ENCODE measurements at regions not wholly inside any gene's neighbourhood (a gene's known extent, or its start where the extent isn't known, plus 50 kb on each side); places are given as distances from the start of the nearest gene placed in this dataset.

DNA sequence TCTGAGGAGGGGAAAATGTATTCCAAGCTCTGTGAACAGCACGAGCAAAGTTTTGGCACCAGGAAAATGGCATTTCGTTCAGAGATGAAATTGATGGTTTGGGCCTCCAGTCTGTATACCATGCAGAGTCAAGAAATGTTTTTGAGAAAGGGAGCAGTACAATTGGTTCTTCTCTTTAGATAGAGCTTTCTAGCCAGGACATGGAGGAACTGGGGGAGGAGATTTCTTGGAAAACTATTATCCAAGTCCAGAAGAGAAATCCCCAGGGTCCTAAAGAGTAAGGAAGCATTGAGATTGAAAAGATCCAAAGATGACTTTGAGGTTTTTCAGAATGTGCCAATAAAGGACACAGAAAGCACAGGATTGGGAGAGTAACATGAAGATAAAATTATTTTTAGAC lies 432.4 kb downstream of the TNS1 start:
- no peak for TF ChIP-seq POLR2A (IDR thresholded peaks at IDR 0.05; ENCODE audit: low read depth, low read length)
- no peak for TF ChIP-seq PAX5 (IDR thresholded peaks at IDR 0.05; ENCODE audit: insufficient read depth, low read length, severe bottlenecking)
- TF ChIP-seq SPI1 (IDR thresholded peaks at IDR 0.05; ENCODE audit: low read depth, low read length) = no peak
- no peak for TF ChIP-seq POU2F2 (IDR thresholded peaks at IDR 0.05; ENCODE audit: low read depth, low read length)
- TF ChIP-seq TAF1 (IDR thresholded peaks at IDR 0.05; ENCODE audit: low read depth, low read length) = no peak
- TF ChIP-seq POLR2AphosphoS5 (IDR thresholded peaks at IDR 0.05; ENCODE audit: low read depth, low read length) = no peak
- DNase-seq (ENCODE audit: insufficient read length, low spot score) = no peak

GRCh38 chr2:217568289-217568971 lies 434.4 kb downstream of the TNS1 start:
- no peak for FAIRE-seq

More for the DNA sequence above, 432.4 kb downstream of the TNS1 start:
- FAIRE-seq = no peak

GRCh38 chr2:217563565-217563964 lies 439.2 kb downstream of the TNS1 start:
- TF ChIP-seq POU2F2 (IDR thresholded peaks at IDR 0.05; ENCODE audit: low read depth, low read length) (no peak), PAX5 (IDR thresholded peaks at IDR 0.05; ENCODE audit: insufficient read depth, low read length, severe bottlenecking) (no peak), SPI1 (IDR thresholded peaks at IDR 0.05; ENCODE audit: low read depth, low read length) (no peak), POLR2A (IDR thresholded peaks at IDR 0.05; ENCODE audit: low read depth, low read length) (no peak), TAF1 (IDR thresholded peaks at IDR 0.05; ENCODE audit: low read depth, low read length) (no peak), POLR2AphosphoS5 (IDR thresholded peaks at IDR 0.05; ENCODE audit: low read depth, low read length) (no peak)
- DNase-seq (ENCODE audit: insufficient read length, low spot score) = no peak
- no peak for FAIRE-seq

More at GRCh38 chr2:217568289-217568971, 434.4 kb downstream of the TNS1 start:
- no peak for DNase-seq (ENCODE audit: insufficient read length, low spot score)
- TF ChIP-seq SPI1 (IDR thresholded peaks at IDR 0.05; ENCODE audit: low read depth, low read length) (no peak), PAX5 (IDR thresholded peaks at IDR 0.05; ENCODE audit: insufficient read depth, low read length, severe bottlenecking) (no peak), POU2F2 (IDR thresholded peaks at IDR 0.05; ENCODE audit: low read depth, low read length) (no peak), POLR2AphosphoS5 (IDR thresholded peaks at IDR 0.05; ENCODE audit: low read depth, low read length) (no peak), TAF1 (IDR thresholded peaks at IDR 0.05; ENCODE audit: low read depth, low read length) (no peak), POLR2A (IDR thresholded peaks at IDR 0.05; ENCODE audit: low read depth, low read length) (no peak)

GRCh38 chr2:217562871-217563480 lies 439.8 kb downstream of the TNS1 start:
- DNase-seq (ENCODE audit: insufficient read length, low spot score) = no peak
- FAIRE-seq = no peak
- TF ChIP-seq POLR2AphosphoS5 (IDR thresholded peaks at IDR 0.05; ENCODE audit: low read depth, low read length) (no peak), SPI1 (IDR thresholded peaks at IDR 0.05; ENCODE audit: low read depth, low read length) (no peak), POLR2A (IDR thresholded peaks at IDR 0.05; ENCODE audit: low read depth, low read length) (no peak), POU2F2 (IDR thresholded peaks at IDR 0.05; ENCODE audit: low read depth, low read length) (no peak), TAF1 (IDR thresholded peaks at IDR 0.05; ENCODE audit: low read depth, low read length) (no peak), PAX5 (IDR thresholded peaks at IDR 0.05; ENCODE audit: insufficient read depth, low read length, severe bottlenecking) (no peak)

DNA sequence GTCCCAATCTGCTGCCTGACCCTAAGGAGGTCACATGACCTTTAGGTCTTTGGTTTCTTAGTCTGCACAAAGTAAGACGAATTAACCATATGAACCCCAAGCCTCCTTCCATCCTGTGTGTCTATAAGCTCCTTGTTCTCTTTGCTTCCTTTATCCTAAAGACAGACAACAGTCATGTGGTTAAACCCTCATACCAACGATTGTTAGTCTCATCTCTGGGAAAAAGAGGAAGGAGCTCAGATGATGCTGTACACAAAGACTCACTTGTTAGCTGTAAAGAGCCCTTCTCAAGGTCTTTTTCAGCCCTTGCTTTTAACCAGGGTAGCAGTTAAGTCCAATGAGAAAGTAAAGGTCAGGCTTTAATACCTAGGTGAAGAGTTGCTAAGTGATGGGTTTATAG lies 443.7 kb downstream of the TNS1 start:
- DNase-seq (ENCODE audit: insufficient read length, low spot score) (no peak), FAIRE-seq (no peak)
- no peak for TF ChIP-seq PAX5 (IDR thresholded peaks at IDR 0.05; ENCODE audit: insufficient read depth, low read length, severe bottlenecking)
- no peak for TF ChIP-seq POLR2AphosphoS5 (IDR thresholded peaks at IDR 0.05; ENCODE audit: low read depth, low read length)
- no peak for TF ChIP-seq POU2F2 (IDR thresholded peaks at IDR 0.05; ENCODE audit: low read depth, low read length)
- no peak for TF ChIP-seq POLR2A (IDR thresholded peaks at IDR 0.05; ENCODE audit: low read depth, low read length)
- TF ChIP-seq TAF1 (IDR thresholded peaks at IDR 0.05; ENCODE audit: low read depth, low read length) = no peak
- TF ChIP-seq SPI1 (IDR thresholded peaks at IDR 0.05; ENCODE audit: low read depth, low read length) = no peak

GRCh38 chr2:217555081-217555876 lies 447.5 kb downstream of the TNS1 start:
- TF ChIP-seq SPI1 (IDR thresholded peaks at IDR 0.05; ENCODE audit: low read depth, low read length) (no peak), POLR2A (IDR thresholded peaks at IDR 0.05; ENCODE audit: low read depth, low read length) (no peak), PAX5 (IDR thresholded peaks at IDR 0.05; ENCODE audit: insufficient read depth, low read length, severe bottlenecking) (no peak), TAF1 (IDR thresholded peaks at IDR 0.05; ENCODE audit: low read depth, low read length) (no peak), POU2F2 (IDR thresholded peaks at IDR 0.05; ENCODE audit: low read depth, low read length) (no peak), POLR2AphosphoS5 (IDR thresholded peaks at IDR 0.05; ENCODE audit: low read depth, low read length) (no peak)
- no peak for FAIRE-seq
- no peak for DNase-seq (ENCODE audit: insufficient read length, low spot score)

- TF ChIP-seq TAF1 (IDR thresholded peaks at IDR 0.05; ENCODE audit: low read depth, low read length) (no peak), POLR2AphosphoS5 (IDR thresholded peaks at IDR 0.05; ENCODE audit: low read depth, low read length) (no peak), PAX5 (IDR thresholded peaks at IDR 0.05; ENCODE audit: insufficient read depth, low read length, severe bottlenecking) (no peak), POU2F2 (IDR thresholded peaks at IDR 0.05; ENCODE audit: low read depth, low read length) (no peak), POLR2A (IDR thresholded peaks at IDR 0.05; ENCODE audit: low read depth, low read length) (no peak), SPI1 (IDR thresholded peaks at IDR 0.05; ENCODE audit: low read depth, low read length) (no peak)
- DNase-seq (ENCODE audit: insufficient read length, low spot score) (no peak), FAIRE-seq (no peak)
Measured at GRCh38 chr2:217553679-217554078, 449.1 kb downstream of the TNS1 start.

- no peak for DNase-seq (ENCODE audit: insufficient read length, low spot score)
- TF ChIP-seq SPI1 (IDR thresholded peaks at IDR 0.05; ENCODE audit: low read depth, low read length) (no peak), POLR2A (IDR thresholded peaks at IDR 0.05; ENCODE audit: low read depth, low read length) (no peak), POU2F2 (IDR thresholded peaks at IDR 0.05; ENCODE audit: low read depth, low read length) (no peak), POLR2AphosphoS5 (IDR thresholded peaks at IDR 0.05; ENCODE audit: low read depth, low read length) (no peak), PAX5 (IDR thresholded peaks at IDR 0.05; ENCODE audit: insufficient read depth, low read length, severe bottlenecking) (no peak)
- no peak for FAIRE-seq
Measured at GRCh38 chr2:217553202-217553601, 449.6 kb downstream of the TNS1 start.

DNA sequence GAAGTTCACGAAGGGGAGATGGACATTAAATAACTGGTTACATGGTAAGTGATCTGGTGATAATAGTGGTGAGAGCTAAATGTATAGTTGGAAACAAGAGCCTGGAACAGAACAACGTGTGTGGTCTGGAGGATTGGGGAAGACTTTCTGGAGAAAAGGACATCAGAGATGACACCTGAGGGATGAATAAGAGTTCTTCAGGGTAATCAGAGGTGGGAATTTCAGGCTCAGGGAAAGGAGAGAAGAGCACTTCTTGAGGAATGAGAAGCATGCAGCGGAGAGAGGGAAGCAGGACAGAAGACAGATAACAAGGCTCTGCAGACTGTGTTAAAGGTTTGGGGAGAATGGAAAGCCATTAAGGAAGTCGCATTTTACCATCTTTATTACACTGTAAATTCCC lies 450.7 kb downstream of the TNS1 start:
- TF ChIP-seq POU2F2 (IDR thresholded peaks at IDR 0.05; ENCODE audit: low read depth, low read length) (no peak), POLR2A (IDR thresholded peaks at IDR 0.05; ENCODE audit: low read depth, low read length) (no peak), POLR2AphosphoS5 (IDR thresholded peaks at IDR 0.05; ENCODE audit: low read depth, low read length) (no peak), SPI1 (IDR thresholded peaks at IDR 0.05; ENCODE audit: low read depth, low read length) (no peak), TAF1 (IDR thresholded peaks at IDR 0.05; ENCODE audit: low read depth, low read length) (no peak), PAX5 (IDR thresholded peaks at IDR 0.05; ENCODE audit: insufficient read depth, low read length, severe bottlenecking) (no peak)
- DNase-seq (ENCODE audit: insufficient read length, low spot score) (no peak), FAIRE-seq (no peak)
